CD14-positive monocyte (primary cell): ENCODE measurements at regions not wholly inside any gene's neighbourhood (a gene's known extent, or its start where the extent isn't known, plus 50 kb on each side); places are given as distances from the start of the nearest gene placed in this dataset.

Experiments used
- DNase-seq, 3 donors: peaks; one replicate each; pipeline ENCODE4 v3.0.0-alpha.2; 2011 to 2022
- H2AFZ ChIP-seq: 2 replicates; pipeline ENCODE4 v1.6.0; 2012; ENCODE audit warnings: mild to moderate bottlenecking, low read depth, low read length, inconsistent platforms; ENCODE audit not compliant: insufficient read depth, poor library complexity, severe bottlenecking
- H3K27ac ChIP-seq, 2 donors: 1 replicate in 1 of 2; 2 replicates in 1 of 2; pipeline ENCODE4 v1.5.1; 2012 to 2013; ENCODE audit warnings: low read length in 2 of 2, control low read depth in 1 of 2, inconsistent platforms in 1 of 2, low read depth in 1 of 2, mild to moderate bottlenecking in 1 of 2
- H3K27me3 ChIP-seq, 2 donors: one replicate each; pipeline versions ENCODE4 v1.6.0 to v1.6.1; 2011 to 2013; ENCODE audit warnings: low read length in 2 of 2; ENCODE audit not compliant: control insufficient read depth in 2 of 2, insufficient read depth in 2 of 2
- H3K36me3 ChIP-seq, 2 donors: replicated peaks in 1 of 2; 1 replicate in 1 of 2; 2 replicates in 1 of 2; pipeline versions ENCODE4 v1.5.1 to v1.6.1; 2012 to 2013; ENCODE audit warnings: low read length in 2 of 2, control low read depth in 1 of 2, inconsistent platforms in 1 of 2, mild to moderate bottlenecking in 1 of 2; ENCODE audit not compliant: insufficient read depth in 2 of 2, control insufficient read depth in 1 of 2
- H3K4me1 ChIP-seq, 2 donors: 1 replicate in 1 of 2; 2 replicates in 1 of 2; pipeline versions ENCODE4 v1.5.1 to v1.6.1; 2012 to 2013; ENCODE audit warnings: low read length in 2 of 2, control low read depth in 1 of 2, inconsistent platforms in 1 of 2, mild to moderate bottlenecking in 1 of 2, moderate library complexity in 1 of 2; ENCODE audit not compliant: insufficient read depth in 2 of 2, control insufficient read depth in 1 of 2
- H3K4me2 ChIP-seq: replicated peaks from 2 replicates; pipeline ENCODE3; 2012; ENCODE audit warnings: low read length, moderate library complexity, mild to moderate bottlenecking; ENCODE audit not compliant: poor library complexity, severe bottlenecking; ENCODE audit errors: extremely low read depth
- H3K4me3 ChIP-seq, 3 experiments: fragments of 200-600 bp in 1 of 3; sonication (generic) in 1 of 3; replicated peaks in 1 of 3; 1 replicate in 2 of 3; 2 replicates in 1 of 3; pipeline ENCODE4 v1.5.1; 2011 to 2013; ENCODE audit warnings: low read length in 3 of 3, mild to moderate bottlenecking in 3 of 3, control low read depth in 2 of 3, low read depth in 2 of 3, inconsistent platforms in 1 of 3, moderate library complexity in 1 of 3
- H3K79me2 ChIP-seq: 2 replicates; pipeline ENCODE4 v1.6.0; 2012; ENCODE audit warnings: mild to moderate bottlenecking, control low read depth, inconsistent platforms, low read length, moderate library complexity; ENCODE audit not compliant: insufficient read depth
- H3K9ac ChIP-seq: 2 replicates; pipeline ENCODE4 v1.6.0; 2017; ENCODE audit warnings: low read length, mild to moderate bottlenecking; ENCODE audit not compliant: insufficient read depth, poor library complexity, severe bottlenecking
- H3K9me3 ChIP-seq, 2 donors: replicated peaks in 1 of 2; 1 replicate in 1 of 2; 2 replicates in 1 of 2; pipeline versions ENCODE4 v1.5.1 to v1.6.1; 2012 to 2013; ENCODE audit warnings: low read length in 2 of 2, control low read depth in 1 of 2; ENCODE audit not compliant: control insufficient read depth in 1 of 2, insufficient read depth in 1 of 2
- H4K20me1 ChIP-seq: 2 replicates; pipeline ENCODE4 v1.6.0; 2012; ENCODE audit warnings: mild to moderate bottlenecking, low read length, control low read depth, moderate library complexity; ENCODE audit not compliant: insufficient read depth
- H3K27ac Mint-ChIP-seq, 7 donors: one replicate each; pipeline ENCODE4 v1.8.0; 2020; ENCODE audit warnings: mild to moderate bottlenecking in 7 of 7, mixed read lengths in 7 of 7, moderate library complexity in 6 of 7, inconsistent platforms in 2 of 7
- H3K27me3 Mint-ChIP-seq, 3 donors: one replicate each; pipeline ENCODE4 v1.8.0; 2021 to 2022; ENCODE audit warnings: low read depth in 3 of 3, mild to moderate bottlenecking in 3 of 3, mixed read lengths in 3 of 3, moderate library complexity in 3 of 3, inconsistent platforms in 1 of 3
- H3K36me3 Mint-ChIP-seq, 2 donors: one replicate each; pipeline ENCODE4 v1.8.0; 2020; ENCODE audit warnings: mixed read lengths in 2 of 2, inconsistent platforms in 1 of 2, mild to moderate bottlenecking in 1 of 2
- H3K4me1 Mint-ChIP-seq: one replicate; pipeline ENCODE4 v1.8.0; 2020; ENCODE audit warnings: mild to moderate bottlenecking, mixed read lengths
- H3K4me3 Mint-ChIP-seq, 2 donors: one replicate each; pipeline ENCODE4 v1.8.0; 2020; ENCODE audit warnings: mild to moderate bottlenecking in 2 of 2, mixed read lengths in 2 of 2, moderate library complexity in 1 of 2
- H3K9me3 Mint-ChIP-seq, 7 donors: one replicate each; pipeline ENCODE4 v1.8.0; 2020 to 2022; ENCODE audit warnings: mixed read lengths in 7 of 7, mild to moderate bottlenecking in 6 of 7, moderate library complexity in 6 of 7, inconsistent platforms in 2 of 7
- whole genome bisulfite sequencing: methylation state at CpG from one replicate; pipeline ENCODE4 v1.1.5; 2013; ENCODE audit warnings: missing lambda C conversion rate; ENCODE audit not compliant: insufficient coverage; 5-methylcytosine and 5-hydroxymethylcytosine counted together
- intact Hi-C, 2 donors: fragments of 100-400 bp; cut with micrococcal nuclease; formaldehyde crosslinking; loops; one replicate each; pipeline versions ENCODE4 v1.15.0 to v1.15.1; 2023
- TF ChIP-seq, protein P1 (sequence below): fragments of 200-600 bp; IDR thresholded peaks from one replicate; pipeline ENCODE4 v1.8.0; 2022; ENCODE audit warnings: antibody characterized with exemption, mild to moderate bottlenecking

DNA sequence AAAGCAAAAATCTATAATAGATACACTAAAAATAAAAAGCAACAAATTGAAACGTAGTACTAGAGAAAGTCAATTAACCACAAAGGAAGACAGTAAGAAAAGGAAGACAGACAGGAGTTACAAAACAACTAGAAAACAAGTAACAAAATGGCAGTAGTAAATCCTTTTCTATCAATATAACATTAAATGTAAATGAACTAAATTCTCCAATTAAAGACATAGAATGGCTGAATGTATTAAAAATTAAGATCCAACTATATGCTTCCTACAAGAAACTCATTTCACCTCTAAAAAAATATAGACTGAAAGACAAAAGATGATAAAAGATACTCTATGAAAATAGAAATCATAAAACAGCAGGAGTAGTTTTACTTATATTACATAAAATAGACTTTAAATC is 79.1 kb downstream of the CTH start:
- Mint-ChIP-seq H3K36me3 (no peaks in the 10 kb centered on the region), H3K27ac (no peak overlapping the region), H3K4me3 (no peak overlapping the region), H3K27me3 (peaks cover 0 to 3% (median 0%) of the 10 kb centered on the region in 3 donors), H3K4me1 (no peaks in the 10 kb centered on the region), H3K9me3 (peaks cover 0 to 1% (median 0%) of the 10 kb centered on the region in 7 donors)
- H3K4me2 ChIP-seq: no peak overlapping the region
- intact Hi-C loops: no loop called here
- H3K27ac ChIP-seq: no peak overlapping the region
- no peaks in the 10 kb centered on the region for H4K20me1 ChIP-seq
- no peaks in the 10 kb centered on the region for H3K9me3 ChIP-seq
- H2AFZ ChIP-seq: no peak overlapping the region
- no peak overlapping the region for H3K9ac ChIP-seq
- no peaks in the 10 kb centered on the region for H3K4me1 ChIP-seq
- WGBS: no CpG with 5 or more reads among the region's 1 CpG
- H3K36me3 ChIP-seq: no peaks in the 10 kb centered on the region
- no peak overlapping the region for H3K4me3 ChIP-seq
- no peak for DNase-seq
- H3K27me3 ChIP-seq: no peaks in the 10 kb centered on the region
- TF ChIP-seq, protein P1, sequence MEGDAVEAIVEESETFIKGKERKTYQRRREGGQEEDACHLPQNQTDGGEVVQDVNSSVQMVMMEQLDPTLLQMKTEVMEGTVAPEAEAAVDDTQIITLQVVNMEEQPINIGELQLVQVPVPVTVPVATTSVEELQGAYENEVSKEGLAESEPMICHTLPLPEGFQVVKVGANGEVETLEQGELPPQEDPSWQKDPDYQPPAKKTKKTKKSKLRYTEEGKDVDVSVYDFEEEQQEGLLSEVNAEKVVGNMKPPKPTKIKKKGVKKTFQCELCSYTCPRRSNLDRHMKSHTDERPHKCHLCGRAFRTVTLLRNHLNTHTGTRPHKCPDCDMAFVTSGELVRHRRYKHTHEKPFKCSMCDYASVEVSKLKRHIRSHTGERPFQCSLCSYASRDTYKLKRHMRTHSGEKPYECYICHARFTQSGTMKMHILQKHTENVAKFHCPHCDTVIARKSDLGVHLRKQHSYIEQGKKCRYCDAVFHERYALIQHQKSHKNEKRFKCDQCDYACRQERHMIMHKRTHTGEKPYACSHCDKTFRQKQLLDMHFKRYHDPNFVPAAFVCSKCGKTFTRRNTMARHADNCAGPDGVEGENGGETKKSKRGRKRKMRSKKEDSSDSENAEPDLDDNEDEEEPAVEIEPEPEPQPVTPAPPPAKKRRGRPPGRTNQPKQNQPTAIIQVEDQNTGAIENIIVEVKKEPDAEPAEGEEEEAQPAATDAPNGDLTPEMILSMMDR: no peak
- no peaks in the 10 kb centered on the region for H3K79me2 ChIP-seq

DNA sequence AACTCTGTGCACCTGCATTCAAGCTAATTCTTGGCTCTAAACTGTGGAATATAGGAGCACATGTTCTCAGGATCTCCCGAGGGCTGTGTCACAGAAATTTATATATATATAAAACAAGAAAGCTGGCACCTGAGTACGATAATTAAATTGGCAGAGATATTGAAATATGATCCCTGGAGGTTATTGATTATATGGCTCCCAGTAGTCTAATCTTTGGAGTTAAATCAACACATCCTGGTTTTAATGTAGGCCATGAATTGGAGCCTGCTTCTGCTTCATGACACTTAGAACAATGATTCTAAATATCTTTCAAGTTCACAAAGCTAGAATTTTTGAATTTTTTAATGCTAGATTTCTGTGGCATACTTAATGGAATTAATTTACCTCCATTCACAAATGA is 84.3 kb downstream of the CTH start:
- Mint-ChIP-seq H3K4me1 (peaks cover 2% of the 10 kb centered on the region), H3K4me3 (no peak overlapping the region)
- no peaks in the 10 kb centered on the region for H3K4me1 ChIP-seq

More for the DNA sequence above, 84.3 kb downstream of the CTH start:
- H3K36me3 ChIP-seq: no peaks in the 10 kb centered on the region
- no peak overlapping the region for H3K9ac ChIP-seq
- H3K27me3 Mint-ChIP-seq: peaks cover 0 to 3% (median 0%) of the 10 kb centered on the region in 3 donors
- no peak overlapping the region for H3K4me2 ChIP-seq
- no peak overlapping the region for H3K4me3 ChIP-seq
- intact Hi-C loops: no loop called here
- WGBS: no CpG with 5 or more reads among the region's 2 CpGs
- H4K20me1 ChIP-seq: no peaks in the 10 kb centered on the region
- no peaks in the 10 kb centered on the region for H3K9me3 ChIP-seq
- H3K36me3 Mint-ChIP-seq: no peaks in the 10 kb centered on the region
- H3K27ac Mint-ChIP-seq: no peak overlapping the region
- peaks cover 0 to 1% (median 0%) of the 10 kb centered on the region in 7 donors for H3K9me3 Mint-ChIP-seq
- DNase-seq: no peak
- no peak overlapping the region for H2AFZ ChIP-seq
- no peak overlapping the region for H3K27ac ChIP-seq
- no peaks in the 10 kb centered on the region for H3K79me2 ChIP-seq
- H3K27me3 ChIP-seq: no peaks in the 10 kb centered on the region
- TF ChIP-seq, protein P1: no peak
